Kidney (tissue), 13 donors: ENCODE measurements at regions not wholly inside any gene's neighbourhood (a gene's known extent, or its start where the extent isn't known, plus 50 kb on each side); places are given as distances from the start of the nearest gene placed in this dataset.

ENCODE experiments used
- DNase-seq, 5 donors: peaks; one replicate each; pipeline ENCODE4 v3.0.0-alpha.2; 2013 to 2020
- FAIRE-seq: peaks from 2 replicates; lab custom pipeline; 2012; peaks lifted over from hg19 to GRCh38; lab: Jason Lieb, UNC
- H3K27ac ChIP-seq, 2 donors: one replicate each; pipeline ENCODE4 v1.7.0; 2013; ENCODE audit warnings: low read depth in 2 of 2, low read length in 2 of 2, inconsistent platforms in 1 of 2
- H3K27me3 ChIP-seq: one replicate; pipeline ENCODE4 v1.7.1; 2013; ENCODE audit warnings: low read length, inconsistent platforms; ENCODE audit not compliant: control insufficient read depth, insufficient read depth
- H3K36me3 ChIP-seq, 3 donors: one replicate each; pipeline versions ENCODE4 v1.7.0 to v1.7.1; 2013; ENCODE audit warnings: low read length in 3 of 3, control low read depth in 1 of 3, inconsistent platforms in 1 of 3; ENCODE audit not compliant: insufficient read depth in 3 of 3, control insufficient read depth in 2 of 3
- H3K4me1 ChIP-seq, 3 donors: one replicate each; pipeline versions ENCODE4 v1.7.0 to v1.7.1; 2013; ENCODE audit warnings: low read length in 3 of 3, inconsistent platforms in 1 of 3, low read depth in 1 of 3; ENCODE audit not compliant: control insufficient read depth in 2 of 3, insufficient read depth in 2 of 3
- H3K4me3 ChIP-seq, 3 donors: one replicate each; pipeline versions ENCODE4 v1.7.0 to v1.8.1; 2013; ENCODE audit warnings: low read length in 3 of 3, control low read depth in 1 of 3, inconsistent platforms in 1 of 3
- H3K9ac ChIP-seq, 3 donors: one replicate each; pipeline versions ENCODE4 v1.7.0 to v1.7.1; 2013; ENCODE audit warnings: low read length in 3 of 3, control low read depth in 1 of 3, inconsistent platforms in 1 of 3
- H3K9me3 ChIP-seq, 3 donors: one replicate each; pipeline versions ENCODE4 v1.7.0 to v1.7.1; 2013; ENCODE audit warnings: low read length in 3 of 3, control low read depth in 1 of 3, inconsistent platforms in 1 of 3; ENCODE audit not compliant: control insufficient read depth in 2 of 3, insufficient read depth in 1 of 3
- intact Hi-C: fragments of 100-400 bp; cut with DNase I; formaldehyde crosslinking; loops from one replicate; pipeline ENCODE4 v1.11.1; 2022
- TF ChIP-seq, protein P1 (sequence below): IDR thresholded peaks from 3 replicates; pipeline ENCODE4 v1.5.1; 2012; ENCODE audit warnings: mild to moderate bottlenecking, moderate library complexity, borderline replicate concordance; ENCODE audit not compliant: insufficient read depth; ENCODE audit errors: extremely low read depth
- donor health status: control.
- donor health status: control.
- donor health status: control.
- donor health status: control.
- donor health status: control.
- donor health status: DM: yes; HTN: yes; CAD: no.
- donor health status: Normal renal cell carcinoma (clear cell type).

GRCh38 chr1:38746941-38747600 lies 112.5 kb downstream of the RRAGC start:
- no peak overlapping the region for H3K27ac ChIP-seq
- intact Hi-C loops: no loop called here
- H3K27me3 ChIP-seq: no peaks in the 10 kb centered on the region
- H3K9ac ChIP-seq: no peak overlapping the region
- no peaks in the 10 kb centered on the region for H3K36me3 ChIP-seq
- DNase-seq (peak in 3 of 5 donors; percentile 42 to 49 (median 44)), FAIRE-seq (no peak)
- TF ChIP-seq, protein P1, sequence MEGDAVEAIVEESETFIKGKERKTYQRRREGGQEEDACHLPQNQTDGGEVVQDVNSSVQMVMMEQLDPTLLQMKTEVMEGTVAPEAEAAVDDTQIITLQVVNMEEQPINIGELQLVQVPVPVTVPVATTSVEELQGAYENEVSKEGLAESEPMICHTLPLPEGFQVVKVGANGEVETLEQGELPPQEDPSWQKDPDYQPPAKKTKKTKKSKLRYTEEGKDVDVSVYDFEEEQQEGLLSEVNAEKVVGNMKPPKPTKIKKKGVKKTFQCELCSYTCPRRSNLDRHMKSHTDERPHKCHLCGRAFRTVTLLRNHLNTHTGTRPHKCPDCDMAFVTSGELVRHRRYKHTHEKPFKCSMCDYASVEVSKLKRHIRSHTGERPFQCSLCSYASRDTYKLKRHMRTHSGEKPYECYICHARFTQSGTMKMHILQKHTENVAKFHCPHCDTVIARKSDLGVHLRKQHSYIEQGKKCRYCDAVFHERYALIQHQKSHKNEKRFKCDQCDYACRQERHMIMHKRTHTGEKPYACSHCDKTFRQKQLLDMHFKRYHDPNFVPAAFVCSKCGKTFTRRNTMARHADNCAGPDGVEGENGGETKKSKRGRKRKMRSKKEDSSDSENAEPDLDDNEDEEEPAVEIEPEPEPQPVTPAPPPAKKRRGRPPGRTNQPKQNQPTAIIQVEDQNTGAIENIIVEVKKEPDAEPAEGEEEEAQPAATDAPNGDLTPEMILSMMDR: no peak
- no peak overlapping the region for H3K4me3 ChIP-seq
- H3K4me1 ChIP-seq: no peaks in the 10 kb centered on the region
- H3K9me3 ChIP-seq: no peaks in the 10 kb centered on the region

- FAIRE-seq (no peak), DNase-seq (peak in 4 of 5 donors; percentile 42 to 85 (median 68))
- Histone ChIP-seq H3K27ac (no peak overlapping the region), H3K27me3 (no peaks in the 10 kb centered on the region), H3K36me3 (no peaks in the 10 kb centered on the region), H3K4me1 (no peaks in the 10 kb centered on the region), H3K9me3 (no peaks in the 10 kb centered on the region), H3K4me3 (no peak overlapping the region), H3K9ac (no peak overlapping the region)
- TF ChIP-seq, protein P1: no peak
- intact Hi-C loops: no loop called here
Measured at GRCh38 chr1:38746402-38746935, 113.1 kb downstream of the RRAGC start.

DNA sequence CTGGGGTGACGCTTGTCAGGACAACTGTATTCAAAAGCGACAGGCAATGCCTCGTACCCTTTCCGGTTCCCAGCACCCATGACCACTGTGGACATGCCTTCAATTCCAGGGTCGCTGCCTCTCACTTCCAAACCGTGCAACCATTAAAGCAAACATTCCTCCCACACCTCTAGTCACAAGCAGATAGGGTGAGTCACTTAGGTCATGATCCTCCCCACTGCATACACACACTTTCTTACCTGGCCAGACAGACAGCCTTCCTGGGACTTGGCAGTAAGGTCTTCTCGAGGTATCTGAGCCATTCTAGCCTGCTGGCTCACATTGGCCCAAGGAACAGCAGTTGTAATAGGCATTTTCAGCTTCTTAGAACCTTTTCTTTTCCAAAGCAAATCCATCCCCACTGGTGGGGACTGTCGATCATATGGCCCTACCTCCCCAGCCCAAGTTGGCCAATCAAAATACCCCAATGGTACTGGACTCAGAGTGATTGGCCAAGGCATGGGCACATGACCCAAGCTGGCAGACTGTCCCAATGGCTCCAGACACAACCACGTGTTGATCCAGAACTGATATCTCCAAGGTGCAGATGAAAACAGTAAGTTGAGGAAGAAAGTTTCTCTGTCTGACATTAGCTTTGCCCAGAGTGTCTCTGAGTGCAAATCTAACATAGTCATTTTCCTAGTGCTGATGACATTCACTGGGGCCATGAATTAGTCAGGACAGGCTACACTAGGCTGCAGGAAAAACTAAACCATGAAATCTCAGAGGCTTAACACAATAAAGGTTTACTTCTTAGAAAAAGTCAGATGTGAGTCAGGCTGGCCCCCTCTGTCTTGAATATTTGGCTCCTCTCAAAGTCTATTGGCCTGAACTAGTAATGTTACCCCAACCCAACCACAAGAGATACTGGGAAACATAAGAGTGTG lies 113.8 kb downstream of the RRAGC start:
- no peak overlapping the region for H3K27ac ChIP-seq
- TF ChIP-seq, protein P1: no peak
- no peak overlapping the region for H3K4me3 ChIP-seq
- H3K36me3 ChIP-seq: no peaks in the 10 kb centered on the region
- H3K4me1 ChIP-seq: no peaks in the 10 kb centered on the region
- H3K9ac ChIP-seq: no peak overlapping the region
- FAIRE-seq (no peak), DNase-seq (peak in 1 of 5 donors; percentile 5)
- intact Hi-C loops: no loop called here
- no peaks in the 10 kb centered on the region for H3K9me3 ChIP-seq
- H3K27me3 ChIP-seq: no peaks in the 10 kb centered on the region
